ENCODE measurements at regions not wholly inside any gene's neighbourhood (a gene's known extent, or its start where the extent isn't known, plus 50 kb on each side); places are given as distances from the start of the nearest gene placed in this dataset.
"Not testable (repeated sequence)": the region's sequence is repeated elsewhere in the genome, so short reads cannot be mapped to it uniquely, and the experiment has no call there.

- no peaks in the 10 kb centered on the region for H3K4me1 ChIP-seq (ENCODE audit: insufficient read depth)
- no peak overlapping the region for H3K4me3 ChIP-seq
- no peaks in the 10 kb centered on the region for H4K20me1 ChIP-seq (ENCODE audit: insufficient read depth, poor library complexity, severe bottlenecking)
- no peak overlapping the region for H2AFZ ChIP-seq
- H3K9me2 ChIP-seq (replicated peaks; ENCODE audit: insufficient read depth): no peaks in the 10 kb centered on the region
- no peaks in the 10 kb centered on the region for H3K79me2 ChIP-seq
- no peaks in the 10 kb centered on the region for H3K27me3 ChIP-seq
- no peak overlapping the region for H3K27ac ChIP-seq
- no peak overlapping the region for H3K4me2 ChIP-seq
- H3K9me3 ChIP-seq (ENCODE audit: low read depth): no peaks in the 10 kb centered on the region
- 76% methylated on average over 4 of the region's 4 CpGs for WGBS (ENCODE audit: low lambda C conversion rate, missing lambda C conversion rate)
- TF ChIP-seq, protein P1, sequence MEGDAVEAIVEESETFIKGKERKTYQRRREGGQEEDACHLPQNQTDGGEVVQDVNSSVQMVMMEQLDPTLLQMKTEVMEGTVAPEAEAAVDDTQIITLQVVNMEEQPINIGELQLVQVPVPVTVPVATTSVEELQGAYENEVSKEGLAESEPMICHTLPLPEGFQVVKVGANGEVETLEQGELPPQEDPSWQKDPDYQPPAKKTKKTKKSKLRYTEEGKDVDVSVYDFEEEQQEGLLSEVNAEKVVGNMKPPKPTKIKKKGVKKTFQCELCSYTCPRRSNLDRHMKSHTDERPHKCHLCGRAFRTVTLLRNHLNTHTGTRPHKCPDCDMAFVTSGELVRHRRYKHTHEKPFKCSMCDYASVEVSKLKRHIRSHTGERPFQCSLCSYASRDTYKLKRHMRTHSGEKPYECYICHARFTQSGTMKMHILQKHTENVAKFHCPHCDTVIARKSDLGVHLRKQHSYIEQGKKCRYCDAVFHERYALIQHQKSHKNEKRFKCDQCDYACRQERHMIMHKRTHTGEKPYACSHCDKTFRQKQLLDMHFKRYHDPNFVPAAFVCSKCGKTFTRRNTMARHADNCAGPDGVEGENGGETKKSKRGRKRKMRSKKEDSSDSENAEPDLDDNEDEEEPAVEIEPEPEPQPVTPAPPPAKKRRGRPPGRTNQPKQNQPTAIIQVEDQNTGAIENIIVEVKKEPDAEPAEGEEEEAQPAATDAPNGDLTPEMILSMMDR (IDR thresholded peaks at IDR 0.05; ENCODE audit: poor library complexity): no peak
- no peak for TF ChIP-seq EZH2phosphoT487 (IDR thresholded peaks at IDR 0.05; ENCODE audit: low read depth, severe bottlenecking, unreplicated experiment)
- TF ChIP-seq EZH2 (IDR thresholded peaks at IDR 0.05; ENCODE audit: borderline replicate concordance): no peak
- no peak for DNase-seq (ENCODE audit: low spot score)
- H3K36me3 ChIP-seq (replicated peaks; ENCODE audit: insufficient read depth, low read depth): no peaks in the 10 kb centered on the region
These were observed 81.7 kb upstream of the LARP1 start for GRCh38 chr5:154673506-154673905.

- not testable (repeated sequence) for H3K79me2 ChIP-seq; H3K27ac ChIP-seq; H3K4me3 ChIP-seq; H3K4me1 ChIP-seq (ENCODE audit: insufficient read depth); H3K9me3 ChIP-seq (ENCODE audit: low read depth); H2AFZ ChIP-seq; DNase-seq (ENCODE audit: low spot score); H3K4me2 ChIP-seq; H3K9me2 ChIP-seq (replicated peaks; ENCODE audit: insufficient read depth); H3K27me3 ChIP-seq; H4K20me1 ChIP-seq (ENCODE audit: insufficient read depth, poor library complexity, severe bottlenecking); H3K36me3 ChIP-seq (replicated peaks; ENCODE audit: insufficient read depth, low read depth)
- WGBS (ENCODE audit: low lambda C conversion rate, missing lambda C conversion rate): 97% methylated on average over 8 of the region's 8 CpGs
These were observed 85.3 kb upstream of the LARP1 start for GRCh38 chr5:154669913-154670312.

GRCh38 chr5:154669402-154669801, 85.8 kb upstream of the LARP1 start:
- no peak overlapping the region for H3K4me2 ChIP-seq
- TF ChIP-seq, protein P1 (IDR thresholded peaks at IDR 0.05; ENCODE audit: poor library complexity): no peak
- TF ChIP-seq EZH2 (IDR thresholded peaks at IDR 0.05; ENCODE audit: borderline replicate concordance): no peak
- TF ChIP-seq EZH2phosphoT487 (IDR thresholded peaks at IDR 0.05; ENCODE audit: low read depth, severe bottlenecking, unreplicated experiment): no peak
- no peak overlapping the region for H3K27ac ChIP-seq
- H3K4me1 ChIP-seq (ENCODE audit: insufficient read depth): no peaks in the 10 kb centered on the region
- no peak overlapping the region for H3K4me3 ChIP-seq
- H3K9me2 ChIP-seq (replicated peaks; ENCODE audit: insufficient read depth): no peaks in the 10 kb centered on the region
- H3K27me3 ChIP-seq: no peaks in the 10 kb centered on the region
- H3K36me3 ChIP-seq (replicated peaks; ENCODE audit: insufficient read depth, low read depth): no peaks in the 10 kb centered on the region
- H2AFZ ChIP-seq: no peak overlapping the region
- WGBS (ENCODE audit: low lambda C conversion rate, missing lambda C conversion rate): 97% methylated on average over 7 of the region's 7 CpGs
- H3K9me3 ChIP-seq (ENCODE audit: low read depth): peaks cover 6% of the 10 kb centered on the region
- no peaks in the 10 kb centered on the region for H3K79me2 ChIP-seq
- no peaks in the 10 kb centered on the region for H4K20me1 ChIP-seq (ENCODE audit: insufficient read depth, poor library complexity, severe bottlenecking)
- no peak for DNase-seq (ENCODE audit: low spot score)

GRCh38 chr5:154664869-154665268, 90.3 kb upstream of the LARP1 start:
- Histone ChIP-seq H3K9me2 (replicated peaks; ENCODE audit: insufficient read depth) (no peaks in the 10 kb centered on the region), H3K27ac (no peak overlapping the region), H3K27me3 (no peaks in the 10 kb centered on the region), H4K20me1 (ENCODE audit: insufficient read depth, poor library complexity, severe bottlenecking) (no peaks in the 10 kb centered on the region), H3K4me2 (no peak overlapping the region), H3K4me1 (ENCODE audit: insufficient read depth) (no peaks in the 10 kb centered on the region), H3K4me3 (no peak overlapping the region), H3K79me2 (no peaks in the 10 kb centered on the region), H3K9me3 (ENCODE audit: low read depth) (peaks cover 6% of the 10 kb centered on the region), H2AFZ (no peak overlapping the region), H3K36me3 (replicated peaks; ENCODE audit: insufficient read depth, low read depth) (no peaks in the 10 kb centered on the region)
- TF ChIP-seq EZH2phosphoT487 (IDR thresholded peaks at IDR 0.05; ENCODE audit: low read depth, severe bottlenecking, unreplicated experiment) (no peak), EZH2 (IDR thresholded peaks at IDR 0.05; ENCODE audit: borderline replicate concordance) (no peak)
- TF ChIP-seq, protein P1 (IDR thresholded peaks at IDR 0.05; ENCODE audit: poor library complexity): no peak
- DNase-seq (ENCODE audit: low spot score): no peak

Measured in hepatocyte (in vitro differentiated cells).